ENCODE measurements at regions not wholly inside any gene's neighbourhood (a gene's known extent, or its start where the extent isn't known, plus 50 kb on each side); places are given as distances from the start of the nearest gene placed in this dataset.
A peak's percentile ranks its signal among the peaks of the same experiment; 100 is the strongest.

- no peak for DNase-seq (ENCODE audit: low spot score)
- H4K20me1 ChIP-seq (ENCODE audit: insufficient read depth, low read length) = no peaks in the 10 kb centered on the region
- no peak overlapping the region for H3K4me3 ChIP-seq (ENCODE audit: low read depth, low read length, poor library complexity, severe bottlenecking)
- no TSS peak for BruUV-seq (replicated peaks)
- no peaks in the 10 kb centered on the region for H3K4me1 ChIP-seq (ENCODE audit: insufficient read depth, low read length, poor library complexity, severe bottlenecking)
- ChIA-PET CTCF (ENCODE audit: unreplicated experiment) (no interaction called here), POLR2A (no interaction called here)
- no peaks in the 10 kb centered on the region for H3K9me2 ChIP-seq (ENCODE audit: insufficient read depth, low read length)
- no peaks in the 10 kb centered on the region for H3K9me3 ChIP-seq (ENCODE audit: low read length)
- TF ChIP-seq EZH2phosphoT487 (IDR thresholded peaks at IDR 0.05; ENCODE audit: borderline replicate concordance, low read depth, low read length) = no peak
- TF ChIP-seq, protein P1, sequence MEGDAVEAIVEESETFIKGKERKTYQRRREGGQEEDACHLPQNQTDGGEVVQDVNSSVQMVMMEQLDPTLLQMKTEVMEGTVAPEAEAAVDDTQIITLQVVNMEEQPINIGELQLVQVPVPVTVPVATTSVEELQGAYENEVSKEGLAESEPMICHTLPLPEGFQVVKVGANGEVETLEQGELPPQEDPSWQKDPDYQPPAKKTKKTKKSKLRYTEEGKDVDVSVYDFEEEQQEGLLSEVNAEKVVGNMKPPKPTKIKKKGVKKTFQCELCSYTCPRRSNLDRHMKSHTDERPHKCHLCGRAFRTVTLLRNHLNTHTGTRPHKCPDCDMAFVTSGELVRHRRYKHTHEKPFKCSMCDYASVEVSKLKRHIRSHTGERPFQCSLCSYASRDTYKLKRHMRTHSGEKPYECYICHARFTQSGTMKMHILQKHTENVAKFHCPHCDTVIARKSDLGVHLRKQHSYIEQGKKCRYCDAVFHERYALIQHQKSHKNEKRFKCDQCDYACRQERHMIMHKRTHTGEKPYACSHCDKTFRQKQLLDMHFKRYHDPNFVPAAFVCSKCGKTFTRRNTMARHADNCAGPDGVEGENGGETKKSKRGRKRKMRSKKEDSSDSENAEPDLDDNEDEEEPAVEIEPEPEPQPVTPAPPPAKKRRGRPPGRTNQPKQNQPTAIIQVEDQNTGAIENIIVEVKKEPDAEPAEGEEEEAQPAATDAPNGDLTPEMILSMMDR (conservative IDR thresholded peaks at IDR 0.05; ENCODE audit: low read length) = no peak
- H3K27ac ChIP-seq (ENCODE audit: low read depth, low read length, poor library complexity, severe bottlenecking) = no peak overlapping the region
- intact Hi-C loops (cut with micrococcal nuclease; ENCODE audit: unreplicated experiment) = no loop called here
- H3K36me3 ChIP-seq (ENCODE audit: insufficient read depth, low read length) = no peaks in the 10 kb centered on the region
- no peak overlapping the region for H3K4me2 ChIP-seq (ENCODE audit: low read length)
- H3K79me2 ChIP-seq (ENCODE audit: insufficient read depth, low read depth, low read length) = no peaks in the 10 kb centered on the region
- H2AFZ ChIP-seq (ENCODE audit: low read length) = no peak overlapping the region
These were observed 583.6 kb downstream of the TMEM38B start for GRCh38 chr9:106277966-106278365.

GRCh38 chr9:106283769-106284168 lies 579.2 kb upstream of the ZNF462 start:
- Histone ChIP-seq H3K9me2 (ENCODE audit: insufficient read depth, low read length) (no peaks in the 10 kb centered on the region), H3K4me1 (ENCODE audit: insufficient read depth, low read length, poor library complexity, severe bottlenecking) (no peaks in the 10 kb centered on the region), H3K4me2 (ENCODE audit: low read length) (no peak overlapping the region), H3K9me3 (ENCODE audit: low read length) (no peaks in the 10 kb centered on the region), H3K79me2 (ENCODE audit: insufficient read depth, low read depth, low read length) (no peaks in the 10 kb centered on the region), H3K27ac (ENCODE audit: low read depth, low read length, poor library complexity, severe bottlenecking) (no peak overlapping the region), H2AFZ (ENCODE audit: low read length) (no peak overlapping the region), H3K36me3 (ENCODE audit: insufficient read depth, low read length) (no peaks in the 10 kb centered on the region), H4K20me1 (ENCODE audit: insufficient read depth, low read length) (no peaks in the 10 kb centered on the region), H3K4me3 (ENCODE audit: low read depth, low read length, poor library complexity, severe bottlenecking) (no peak overlapping the region)
- CTCF ChIA-PET (ENCODE audit: unreplicated experiment) = no interaction called here
- intact Hi-C loops (cut with micrococcal nuclease; ENCODE audit: unreplicated experiment) = no loop called here
- DNase-seq (ENCODE audit: low spot score) = no peak
- POLR2A ChIA-PET = interaction anchor here (0.6 to 1.0 kb wide), 2 partner anchors 12 to 34 kb away, joined by 3 read pairs; no protein-coding TSS in a partner anchor
- no TSS peak for BruUV-seq (replicated peaks)
- no peak for TF ChIP-seq EZH2phosphoT487 (IDR thresholded peaks at IDR 0.05; ENCODE audit: borderline replicate concordance, low read depth, low read length)
- TF ChIP-seq, protein P1 (conservative IDR thresholded peaks at IDR 0.05; ENCODE audit: low read length) = no peak

GRCh38 chr9:106284296-106284695 lies 578.7 kb upstream of the ZNF462 start:
- ChIA-PET POLR2A (interaction anchor here (1.0 kb wide), 1 partner anchor 12 kb away, joined by 3 read pairs; no protein-coding TSS in a partner anchor), CTCF (ENCODE audit: unreplicated experiment) (no interaction called here)
- intact Hi-C loops (cut with micrococcal nuclease; ENCODE audit: unreplicated experiment) = no loop called here
- Histone ChIP-seq H4K20me1 (ENCODE audit: insufficient read depth, low read length) (no peaks in the 10 kb centered on the region), H3K4me3 (ENCODE audit: low read depth, low read length, poor library complexity, severe bottlenecking) (no peak overlapping the region), H2AFZ (ENCODE audit: low read length) (no peak overlapping the region), H3K9me3 (ENCODE audit: low read length) (no peaks in the 10 kb centered on the region), H3K36me3 (ENCODE audit: insufficient read depth, low read length) (no peaks in the 10 kb centered on the region), H3K4me1 (ENCODE audit: insufficient read depth, low read length, poor library complexity, severe bottlenecking) (no peaks in the 10 kb centered on the region), H3K27ac (ENCODE audit: low read depth, low read length, poor library complexity, severe bottlenecking) (no peak overlapping the region), H3K9me2 (ENCODE audit: insufficient read depth, low read length) (no peaks in the 10 kb centered on the region), H3K79me2 (ENCODE audit: insufficient read depth, low read depth, low read length) (no peaks in the 10 kb centered on the region), H3K4me2 (ENCODE audit: low read length) (no peak overlapping the region)
- BruUV-seq (replicated peaks) = no TSS peak
- no peak for DNase-seq (ENCODE audit: low spot score)
- TF ChIP-seq, protein P1 (conservative IDR thresholded peaks at IDR 0.05; ENCODE audit: low read length) = 0 out of 2 replicates have a peak, but pooled peaks have one; percentile 19
- no peak for TF ChIP-seq EZH2phosphoT487 (IDR thresholded peaks at IDR 0.05; ENCODE audit: borderline replicate concordance, low read depth, low read length)
